NCI-H1930 (cell line): ENCODE measurements at regions not wholly inside any gene's neighbourhood (a gene's known extent, or its start where the extent isn't known, plus 50 kb on each side); places are given as distances from the start of the nearest gene placed in this dataset.
"Not testable (repeated sequence)": the region's sequence is repeated elsewhere in the genome, so short reads cannot be mapped to it uniquely, and the experiment has no call there.

Experiments used
- DNase-seq, 2 experiments: peaks; one replicate each; lab custom pipeline; 2025; lab: John Stamatoyannopoulos, UW

GRCh38 chr4:150026987-150027386 lies 51.3 kb upstream of the DCLK2 start:
- not testable (repeated sequence) for DNase-seq
